Bronchial epithelial cell (primary cell): ENCODE measurements at regions not wholly inside any gene's neighbourhood (a gene's known extent, or its start where the extent isn't known, plus 50 kb on each side); places are given as distances from the start of the nearest gene placed in this dataset.

Experiments used
- DNase-seq: peaks from one replicate; pipeline ENCODE4 v3.0.0-alpha.2; 2010; ENCODE audit warnings: low read depth
- FAIRE-seq: peaks from 2 replicates; lab custom pipeline; 2011; peaks lifted over from hg19 to GRCh38; lab: Jason Lieb, UNC
- H3K27me3 ChIP-seq: 2 replicates; pipeline ENCODE4 v1.5.1; 2011; ENCODE audit warnings: low read length; ENCODE audit not compliant: control insufficient read depth, insufficient read depth
- H3K36me3 ChIP-seq: 2 replicates; pipeline ENCODE4 v1.5.1; 2011; ENCODE audit warnings: low read length; ENCODE audit not compliant: control insufficient read depth, insufficient read depth
- H3K4me3 ChIP-seq: 2 replicates; pipeline ENCODE4 v1.5.1; 2011; ENCODE audit warnings: mild to moderate bottlenecking, low read depth, low read length, control low read depth
- CTCF ChIP-seq: IDR thresholded peaks from 2 replicates; pipeline ENCODE4 v1.5.1; 2011; ENCODE audit warnings: mild to moderate bottlenecking, moderate library complexity, low read length, control low read depth, inconsistent platforms; ENCODE audit not compliant: insufficient read depth, severe bottlenecking

- Histone ChIP-seq H3K4me3 (no peak overlapping the region), H3K27me3 (no peaks in the 10 kb centered on the region), H3K36me3 (no peaks in the 10 kb centered on the region)
- no peak for TF ChIP-seq CTCF
- FAIRE-seq = no peak
- DNase-seq = no peak
These were observed 189.0 kb upstream of the SOX4 start for GRCh38 chr6:21404577-21404976.

GRCh38 chr6:21406316-21406715 lies 187.2 kb upstream of the SOX4 start:
- FAIRE-seq = no peak
- Histone ChIP-seq H3K36me3 (no peaks in the 10 kb centered on the region), H3K4me3 (no peak overlapping the region), H3K27me3 (no peaks in the 10 kb centered on the region)
- DNase-seq = peak; percentile 26
- no peak for TF ChIP-seq CTCF

- no peaks in the 10 kb centered on the region for H3K36me3 ChIP-seq
- no peak overlapping the region for H3K4me3 ChIP-seq
- DNase-seq = no peak
- FAIRE-seq = no peak
- TF ChIP-seq CTCF = no peak
- H3K27me3 ChIP-seq = no peaks in the 10 kb centered on the region
These were observed 184.3 kb upstream of the SOX4 start for GRCh38 chr6:21409231-21409630.

GRCh38 chr6:21413428-21413827 lies 180.1 kb upstream of the SOX4 start:
- Histone ChIP-seq H3K27me3 (no peaks in the 10 kb centered on the region), H3K4me3 (no peak overlapping the region), H3K36me3 (no peaks in the 10 kb centered on the region)
- DNase-seq = no peak
- FAIRE-seq = no peak
- no peak for TF ChIP-seq CTCF

- Histone ChIP-seq H3K4me3 (no peak overlapping the region), H3K36me3 (no peaks in the 10 kb centered on the region), H3K27me3 (no peaks in the 10 kb centered on the region)
- TF ChIP-seq CTCF = no peak
- no peak for FAIRE-seq
- DNase-seq = no peak
These were observed 179.5 kb upstream of the SOX4 start for GRCh38 chr6:21414065-21414464.

- no peaks in the 10 kb centered on the region for H3K36me3 ChIP-seq
- FAIRE-seq = no peak
- no peaks in the 10 kb centered on the region for H3K27me3 ChIP-seq
- H3K4me3 ChIP-seq = no peak overlapping the region
- TF ChIP-seq CTCF = no peak
- DNase-seq = no peak
These were observed 173.2 kb upstream of the SOX4 start for GRCh38 chr6:21420146-21420878.
